ENCODE measurements at regions not wholly inside any gene's neighbourhood (a gene's known extent, or its start where the extent isn't known, plus 50 kb on each side); places are given as distances from the start of the nearest gene placed in this dataset.

- DNase-seq (ENCODE audit: low spot score in 2 of 2), result no peak
- intact Hi-C loops (cut with DNase I; ENCODE audit: low total_unique reads), result no loop called here
- peaks cover 5 to 6% of the 10 kb centered on the region in 2 donors for H3K9me3 ChIP-seq
- no peaks in the 10 kb centered on the region for H3K27me3 ChIP-seq
- no peak overlapping the region for H3K4me3 ChIP-seq
- no peaks in the 10 kb centered on the region for H3K4me1 ChIP-seq
- no peak overlapping the region for H3K27ac ChIP-seq
- H3K36me3 ChIP-seq, result no peaks in the 10 kb centered on the region
- TF ChIP-seq POLR2AphosphoS5 (IDR thresholded peaks at IDR 0.05) (no peak), CTCF (IDR thresholded peaks at IDR 0.05) (no peak), POLR2A (IDR thresholded peaks at IDR 0.05) (no peak)
Observed at GRCh38 chr5:174668349-174668748, 56.0 kb upstream of the MSX2 start.
